B cell (primary cell): ENCODE measurements at regions not wholly inside any gene's neighbourhood (a gene's known extent, or its start where the extent isn't known, plus 50 kb on each side); places are given as distances from the start of the nearest gene placed in this dataset.

ENCODE experiments used
- ATAC-seq: fragments of 200-7000 bp; cut with Tn5 transposase; one replicate; pipeline ENCODE4 v1.10.0; 2021; ENCODE audit warnings: low read depth, mild to moderate bottlenecking, moderate number of reproducible peaks, moderate library complexity
- CTCF ChIA-PET: fragments of 350-600 bp; sonication (Branson Sonifier 250); formaldehyde crosslinking; loops from one replicate; lab custom pipeline; 2021; ENCODE audit warnings: antibody characterized with exemption, inconsistent platforms; lab: Charles Lee
- POLR2A ChIA-PET: fragments of 350-600 bp; sonication (Branson Sonifier 250); formaldehyde crosslinking; loops from one replicate; lab custom pipeline; 2021; ENCODE audit warnings: antibody characterized with exemption; lab: Charles Lee
- DNase-seq: peaks from one replicate; pipeline ENCODE4 v3.0.0; 2013
- H2AFZ ChIP-seq: 2 replicates; pipeline ENCODE4 v1.6.1; 2012; ENCODE audit warnings: mild to moderate bottlenecking, low read depth, low read length; ENCODE audit not compliant: insufficient read depth, poor library complexity, severe bottlenecking
- H3K27ac ChIP-seq, 2 donors: 1 replicate in 1 of 2; 2 replicates in 1 of 2; pipeline ENCODE4 v1.5.1; 2012 to 2013; ENCODE audit warnings: low read length in 2 of 2, mild to moderate bottlenecking in 2 of 2, moderate library complexity in 1 of 2
- H3K27me3 ChIP-seq, 4 experiments: fragments of 200-600 bp in 1 of 4; sonication (generic) in 1 of 4; replicated peaks in 1 of 4; 1 replicate in 2 of 4; 2 replicates in 2 of 4; pipeline versions ENCODE4 v1.6.1 to v1.7.0; 2013 to 2016; ENCODE audit warnings: low read length in 3 of 4, mild to moderate bottlenecking in 2 of 4, mixed read lengths in 1 of 4, moderate library complexity in 1 of 4; ENCODE audit not compliant: insufficient read depth in 4 of 4, control insufficient read depth in 3 of 4; ENCODE audit errors: control extremely low read depth in 1 of 4
- H3K36me3 ChIP-seq, 2 experiments: replicated peaks in 1 of 2; 1 replicate in 1 of 2; 2 replicates in 1 of 2; pipeline versions ENCODE4 v1.6.1 to v1.7.1; 2013; ENCODE audit warnings: low read length in 1 of 2; ENCODE audit not compliant: insufficient read depth in 2 of 2, control insufficient read depth in 1 of 2; ENCODE audit errors: control extremely low read depth in 1 of 2, extremely low read depth in 1 of 2
- H3K4me1 ChIP-seq, 2 donors: fragments of 200-600 bp in 1 of 2; sonication (generic) in 1 of 2; 1 replicate in 1 of 2; 2 replicates in 1 of 2; pipeline versions ENCODE4 v1.5.1 to v1.6.1; 2013 to 2017; ENCODE audit warnings: low read length in 2 of 2; ENCODE audit not compliant: control insufficient read depth in 2 of 2, insufficient read depth in 2 of 2
- H3K4me2 ChIP-seq: replicated peaks from 2 replicates; pipeline ENCODE3; 2012; ENCODE audit warnings: mild to moderate bottlenecking, low read depth, low read length; ENCODE audit not compliant: poor library complexity, severe bottlenecking
- H3K4me3 ChIP-seq, 5 experiments: fragments of 200-600 bp in 1 of 5; sonication (generic) in 1 of 5; 1 replicate in 3 of 5; 2 replicates in 2 of 5; pipeline versions ENCODE4 v1.5.1 to v1.7.0; 2011 to 2016; ENCODE audit warnings: low read length in 4 of 5, mild to moderate bottlenecking in 4 of 5, low read depth in 2 of 5, control low read depth in 1 of 5, moderate library complexity in 1 of 5; ENCODE audit not compliant: insufficient read depth in 1 of 5; ENCODE audit errors: control extremely low read depth in 1 of 5, extremely low read depth in 1 of 5
- H3K79me2 ChIP-seq: fragments of 200-600 bp; sonication (generic); one replicate; pipeline ENCODE4 v1.6.0; 2016; ENCODE audit warnings: low read length; ENCODE audit not compliant: control insufficient read depth, insufficient read depth
- H3K9ac ChIP-seq: fragments of 200-600 bp; sonication (generic); 2 replicates; pipeline ENCODE4 v1.6.1; 2017; ENCODE audit warnings: mild to moderate bottlenecking, low read length, moderate library complexity
- H3K9me3 ChIP-seq, 3 donors: one replicate each; pipeline versions ENCODE4 v1.6.1 to v1.7.1; 2013; ENCODE audit warnings: low read length in 2 of 3; ENCODE audit not compliant: control insufficient read depth in 2 of 3, insufficient read depth in 1 of 3; ENCODE audit errors: control extremely low read depth in 1 of 3
- H4K20me1 ChIP-seq: 2 replicates; pipeline ENCODE4 v1.6.0; 2012; ENCODE audit warnings: mild to moderate bottlenecking, low read length; ENCODE audit not compliant: insufficient read depth, control insufficient read depth, poor library complexity, severe bottlenecking
- H3K27ac Mint-ChIP-seq: one replicate; pipeline ENCODE4 v1.8.0; 2021; ENCODE audit warnings: mixed read lengths
- H3K27me3 Mint-ChIP-seq: one replicate; pipeline ENCODE4 v1.8.0; 2021; ENCODE audit warnings: mixed read lengths
- H3K4me1 Mint-ChIP-seq: one replicate; pipeline ENCODE4 v1.8.0; 2021; ENCODE audit warnings: mixed read lengths
- H3K4me3 Mint-ChIP-seq: one replicate; pipeline ENCODE4 v1.8.0; 2021; ENCODE audit warnings: mixed read lengths
- H3K9me3 Mint-ChIP-seq: one replicate; pipeline ENCODE4 v1.8.0; 2022; ENCODE audit warnings: mixed read lengths; ENCODE audit not compliant: insufficient read depth
- CTCF ChIP-seq: fragments of 200-600 bp; IDR thresholded peaks from one replicate; pipeline ENCODE4 v1.8.0; 2022; ENCODE audit warnings: antibody characterized with exemption, mild to moderate bottlenecking
- EZH2 ChIP-seq: IDR thresholded peaks from 2 replicates; pipeline ENCODE4 v1.6.1; 2012; ENCODE audit warnings: borderline replicate concordance, low read depth, mild to moderate bottlenecking, moderate library complexity, low read length; ENCODE audit not compliant: insufficient read depth, poor library complexity, severe bottlenecking
- WGBS: methylation state at CpG from one replicate; pipeline ENCODE4 v1.1.5; 2013; ENCODE audit warnings: missing lambda C conversion rate; ENCODE audit not compliant: insufficient coverage; 5-methylcytosine and 5-hydroxymethylcytosine counted together
- intact Hi-C: fragments of 100-400 bp; cut with micrococcal nuclease; formaldehyde crosslinking; loops from one replicate; pipeline ENCODE4 v1.10.0; 2022

- H3K4me2 ChIP-seq, result no peak overlapping the region
- H4K20me1 ChIP-seq, result no peaks in the 10 kb centered on the region
- no peak for ATAC-seq
- H3K27ac Mint-ChIP-seq, result no peak overlapping the region
- intact Hi-C loops, result no loop called here
- H3K4me1 ChIP-seq, result no peaks in the 10 kb centered on the region
- H3K9me3 Mint-ChIP-seq, result no peaks in the 10 kb centered on the region
- 83% methylated on average over 1 of the region's 3 CpGs for WGBS
- DNase-seq, result no peak
- no peak overlapping the region for H3K4me3 Mint-ChIP-seq
- TF ChIP-seq EZH2, result no peak
- no peak for TF ChIP-seq CTCF
- no peaks in the 10 kb centered on the region for H3K9me3 ChIP-seq
- no peak overlapping the region for H3K4me3 ChIP-seq
- H3K27me3 Mint-ChIP-seq, result peaks cover 3% of the 10 kb centered on the region
- no peaks in the 10 kb centered on the region for H3K36me3 ChIP-seq
- no peaks in the 10 kb centered on the region for H3K4me1 Mint-ChIP-seq
- H3K27me3 ChIP-seq, result no peaks in the 10 kb centered on the region
- CTCF ChIA-PET, result no interaction called here
- H3K79me2 ChIP-seq, result no peaks in the 10 kb centered on the region
- POLR2A ChIA-PET, result no interaction called here
- no peak overlapping the region for H3K9ac ChIP-seq
- H2AFZ ChIP-seq, result no peak overlapping the region
- no peak overlapping the region for H3K27ac ChIP-seq
These were observed 157.3 kb upstream of the CDK1 start for GRCh38 chr10:60621018-60621417.

- Histone ChIP-seq H3K36me3 (no peaks in the 10 kb centered on the region), H2AFZ (no peak overlapping the region), H3K4me3 (no peak overlapping the region), H3K9me3 (no peaks in the 10 kb centered on the region), H3K4me1 (no peaks in the 10 kb centered on the region), H3K9ac (no peak overlapping the region), H4K20me1 (no peaks in the 10 kb centered on the region), H3K79me2 (no peaks in the 10 kb centered on the region), H3K4me2 (no peak overlapping the region), H3K27ac (no peak overlapping the region), H3K27me3 (no peaks in the 10 kb centered on the region)
- intact Hi-C loops, result no loop called here
- TF ChIP-seq CTCF (no peak), EZH2 (no peak)
- ChIA-PET POLR2A (no interaction called here), CTCF (no interaction called here)
- Mint-ChIP-seq H3K4me1 (no peaks in the 10 kb centered on the region), H3K4me3 (no peak overlapping the region), H3K27ac (no peak overlapping the region), H3K9me3 (no peaks in the 10 kb centered on the region), H3K27me3 (peaks cover 4% of the 10 kb centered on the region)
- WGBS, result 50% methylated on average over 1 of the region's 1 CpG
- no peak for ATAC-seq
- no peak for DNase-seq
These were observed 159.4 kb upstream of the CDK1 start for GRCh38 chr10:60618861-60619260.
